8988T (cell line): ENCODE measurements at regions not wholly inside any gene's neighbourhood (a gene's known extent, or its start where the extent isn't known, plus 50 kb on each side); places are given as distances from the start of the nearest gene placed in this dataset.

Source experiments
- DNase-seq: peaks from one replicate; pipeline ENCODE4 v3.0.0; 2011

- DNase-seq = no peak
These were observed 51.3 kb downstream of the OR10H4 start for GRCh38 chr19:16000024-16000663.

DNA sequence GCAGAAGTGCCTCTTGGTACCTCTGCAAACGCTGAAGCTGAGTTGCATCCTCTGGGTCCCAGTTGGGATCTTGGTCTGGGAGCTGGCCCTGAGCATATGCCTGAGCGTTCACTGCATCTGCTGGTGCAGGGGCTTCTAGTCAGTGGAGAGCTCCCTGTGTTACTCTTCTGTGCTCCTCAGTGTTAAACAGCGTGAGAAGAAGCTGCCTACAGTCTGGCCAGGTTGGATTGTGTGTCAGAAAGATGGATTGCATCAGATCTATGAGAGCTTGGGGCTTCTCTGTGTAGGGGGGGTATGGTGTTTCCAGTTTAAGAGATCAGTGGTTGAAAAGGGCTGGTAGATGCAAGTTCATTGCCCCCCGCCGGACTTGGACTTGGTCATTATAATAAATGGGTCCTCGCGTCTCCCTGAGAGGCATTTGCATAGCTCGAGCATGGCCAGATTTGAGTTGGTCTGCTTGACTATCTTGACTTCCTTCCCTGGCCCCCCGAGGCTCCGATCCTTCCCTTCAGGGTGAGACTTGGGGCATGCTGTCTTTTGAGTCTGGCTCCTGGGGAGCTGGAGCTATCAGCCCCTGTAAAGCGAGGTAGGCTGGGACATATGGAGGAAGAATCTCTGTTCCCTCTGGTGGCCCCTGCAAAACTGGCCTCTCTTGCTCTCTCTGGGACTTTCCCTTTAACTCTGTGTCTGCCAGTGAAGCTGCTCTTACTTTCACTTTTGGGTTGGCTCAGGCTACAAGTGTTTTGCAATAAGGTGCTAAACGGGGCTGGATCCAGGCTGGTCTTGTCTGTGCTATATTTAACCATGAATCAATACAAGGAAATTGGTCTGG is 52.9 kb downstream of the OR10H4 start:
- no peak for DNase-seq

DNA sequence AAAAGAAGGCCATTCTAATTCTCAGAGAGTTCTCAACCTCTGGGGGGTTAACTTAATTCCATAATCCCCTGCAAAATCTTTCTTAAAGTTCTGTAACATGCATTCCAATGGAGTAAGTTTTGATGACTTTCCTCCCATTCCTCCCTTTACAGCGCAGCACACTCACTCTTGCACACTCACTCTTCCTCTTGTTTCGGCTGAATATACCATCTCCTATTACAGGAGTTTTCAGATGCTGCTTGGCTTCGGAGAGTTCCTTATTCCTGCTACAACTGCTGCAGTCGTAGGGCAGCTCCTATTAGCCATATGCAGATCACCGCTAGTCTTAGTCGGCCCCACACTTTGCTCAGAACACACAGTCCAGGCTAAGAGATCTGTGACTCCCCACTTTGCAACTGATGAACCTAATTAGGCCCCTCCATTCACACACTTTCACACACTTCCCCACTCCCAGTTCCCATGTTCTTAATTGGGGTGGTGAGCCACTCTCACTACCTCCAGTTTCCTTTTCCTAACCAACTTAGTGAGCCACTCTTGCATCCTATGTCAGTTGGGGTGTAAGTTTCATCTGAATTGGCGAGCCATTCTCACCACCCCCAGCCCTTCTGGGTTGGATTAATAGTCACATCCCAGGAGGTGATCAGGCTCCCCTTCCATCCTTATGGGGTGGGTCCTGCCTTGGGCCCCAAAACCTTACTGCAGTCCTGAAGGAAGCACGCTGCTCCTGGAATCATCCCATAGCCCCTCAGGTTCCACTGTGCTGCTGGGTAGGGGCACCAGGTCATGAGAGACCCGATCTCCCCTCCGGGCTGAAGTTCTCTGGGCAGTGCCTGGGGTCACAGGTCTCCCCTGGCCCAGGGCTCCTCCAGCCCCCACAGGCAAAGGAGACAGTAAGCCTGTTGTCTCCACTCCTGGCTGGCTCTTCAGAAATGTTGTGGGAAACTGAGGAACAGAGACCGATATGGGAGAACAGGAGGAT is 53.9 kb downstream of the OR10H4 start:
- no peak for DNase-seq

DNA sequence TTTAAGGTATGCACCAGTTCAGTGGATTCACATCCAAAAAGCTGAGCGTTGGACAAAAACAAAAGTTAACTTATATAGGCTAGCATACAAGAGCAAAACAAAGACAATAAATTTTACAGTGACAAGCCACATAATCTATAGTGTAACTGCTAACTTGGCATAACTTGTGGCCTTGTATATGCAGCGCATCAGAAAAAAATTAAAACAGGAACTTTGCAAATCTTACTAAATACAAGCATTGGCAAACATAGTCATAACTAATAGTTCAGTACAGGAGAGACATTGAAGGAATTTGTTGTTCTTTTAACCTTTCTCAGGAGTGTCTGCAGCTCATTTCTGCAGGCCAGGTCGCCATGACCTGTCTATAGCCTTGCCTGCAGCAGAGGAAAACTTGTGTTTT is 54.6 kb downstream of the OR10H4 start:
- no peak for DNase-seq

- no peak for DNase-seq
These were observed 57.1 kb downstream of the OR10H4 start for GRCh38 chr19:16005925-16006324.

DNA sequence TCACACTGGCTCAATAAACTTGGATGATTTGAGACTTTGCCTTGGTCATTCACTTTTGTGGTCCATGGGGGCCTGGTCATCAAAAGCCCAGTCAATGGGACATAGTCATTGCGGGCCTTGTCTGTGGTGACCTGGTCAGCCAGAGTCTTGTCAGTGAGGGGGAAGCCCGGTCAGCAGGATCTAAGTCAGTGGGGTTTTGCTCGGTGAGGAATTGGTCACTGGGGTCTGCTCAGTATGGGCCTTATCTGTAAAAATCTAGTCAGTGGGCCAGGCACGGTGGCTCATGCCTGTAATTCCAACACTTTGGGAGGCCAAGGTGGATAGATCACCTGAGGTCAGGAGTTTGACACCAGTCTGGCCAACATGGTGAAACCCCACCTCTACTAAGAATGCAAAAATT is 63.7 kb upstream of the TPM4 start:
- no peak for DNase-seq

DNA sequence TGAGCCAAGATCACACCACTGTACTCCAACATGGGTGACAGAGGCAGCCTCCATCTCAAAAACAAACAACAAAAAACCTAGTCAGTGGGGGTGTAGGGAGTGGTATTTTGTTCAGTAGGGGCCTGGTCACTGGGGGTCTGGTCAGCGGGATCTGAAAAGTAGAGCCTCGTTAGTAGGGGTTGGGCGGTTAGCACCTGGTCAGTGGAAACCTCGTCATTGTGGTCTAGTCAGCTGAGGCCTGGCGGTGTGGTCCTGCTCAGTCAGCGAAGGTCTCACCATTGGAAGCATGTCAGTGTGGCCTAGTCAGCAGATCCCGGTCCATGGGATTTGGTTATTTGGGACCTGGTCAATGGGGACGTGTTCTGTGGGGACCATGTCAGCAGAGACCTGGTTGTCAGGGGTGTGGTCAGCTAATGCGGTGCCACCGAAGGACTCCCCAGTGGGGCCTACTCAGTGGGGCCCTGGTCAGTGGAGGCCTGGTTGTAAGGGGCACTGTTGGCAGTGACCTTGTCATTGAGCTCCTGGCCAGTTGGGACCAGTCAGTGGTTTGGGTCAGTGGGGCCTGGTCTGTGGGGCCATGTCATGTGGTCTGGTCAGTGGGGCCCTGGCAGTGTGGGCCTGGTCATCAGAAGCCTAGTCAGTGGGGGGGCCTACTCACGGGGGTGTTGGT is 63.0 kb upstream of the TPM4 start:
- DNase-seq = no peak

DNA sequence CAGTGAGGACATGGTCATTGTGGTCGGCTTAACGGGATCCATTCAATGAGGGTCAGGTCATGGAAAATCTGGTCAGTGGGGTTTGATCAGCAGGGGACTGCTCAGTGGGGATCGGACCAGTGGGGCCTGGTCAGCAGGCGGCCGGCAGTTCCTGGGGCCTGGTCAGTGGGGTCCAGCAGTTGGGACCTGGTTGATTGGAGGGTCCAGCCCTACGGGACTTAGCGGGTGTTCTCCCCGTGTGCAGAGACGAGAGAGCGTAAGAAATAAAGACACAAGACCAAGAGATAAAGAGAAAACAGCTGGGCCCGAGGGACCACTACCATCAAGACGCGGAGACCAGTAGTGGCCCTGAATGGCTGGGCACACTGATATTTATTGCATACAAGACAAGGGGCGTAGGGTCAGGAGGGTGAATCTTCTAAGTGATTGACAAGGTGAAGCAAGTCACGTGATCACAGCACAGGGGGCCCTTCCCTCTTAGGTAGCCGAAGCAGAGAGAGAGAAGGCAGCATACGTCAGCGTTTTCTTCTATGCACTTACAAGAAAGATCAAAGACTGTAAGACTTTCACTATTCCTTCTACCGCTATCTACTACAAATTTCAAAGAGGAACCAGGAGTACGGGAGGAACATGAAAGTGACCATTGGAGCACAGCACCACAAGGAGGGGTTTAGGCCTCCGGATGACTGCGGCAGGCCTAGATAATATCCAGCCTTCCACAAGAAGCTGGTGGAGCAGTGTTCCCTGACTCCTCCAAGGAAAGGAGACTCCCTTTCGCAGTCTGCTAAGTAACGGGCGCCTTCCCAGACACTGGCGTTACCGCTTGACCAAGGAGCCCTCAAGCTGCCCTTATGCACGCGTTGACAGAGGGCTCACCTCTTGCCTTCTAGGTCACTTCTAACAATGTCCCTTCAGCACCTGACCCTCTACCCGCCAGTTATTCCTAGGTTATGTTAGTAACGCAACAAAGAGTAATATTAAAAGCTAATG is 62.1 kb upstream of the TPM4 start:
- no peak for DNase-seq

DNA sequence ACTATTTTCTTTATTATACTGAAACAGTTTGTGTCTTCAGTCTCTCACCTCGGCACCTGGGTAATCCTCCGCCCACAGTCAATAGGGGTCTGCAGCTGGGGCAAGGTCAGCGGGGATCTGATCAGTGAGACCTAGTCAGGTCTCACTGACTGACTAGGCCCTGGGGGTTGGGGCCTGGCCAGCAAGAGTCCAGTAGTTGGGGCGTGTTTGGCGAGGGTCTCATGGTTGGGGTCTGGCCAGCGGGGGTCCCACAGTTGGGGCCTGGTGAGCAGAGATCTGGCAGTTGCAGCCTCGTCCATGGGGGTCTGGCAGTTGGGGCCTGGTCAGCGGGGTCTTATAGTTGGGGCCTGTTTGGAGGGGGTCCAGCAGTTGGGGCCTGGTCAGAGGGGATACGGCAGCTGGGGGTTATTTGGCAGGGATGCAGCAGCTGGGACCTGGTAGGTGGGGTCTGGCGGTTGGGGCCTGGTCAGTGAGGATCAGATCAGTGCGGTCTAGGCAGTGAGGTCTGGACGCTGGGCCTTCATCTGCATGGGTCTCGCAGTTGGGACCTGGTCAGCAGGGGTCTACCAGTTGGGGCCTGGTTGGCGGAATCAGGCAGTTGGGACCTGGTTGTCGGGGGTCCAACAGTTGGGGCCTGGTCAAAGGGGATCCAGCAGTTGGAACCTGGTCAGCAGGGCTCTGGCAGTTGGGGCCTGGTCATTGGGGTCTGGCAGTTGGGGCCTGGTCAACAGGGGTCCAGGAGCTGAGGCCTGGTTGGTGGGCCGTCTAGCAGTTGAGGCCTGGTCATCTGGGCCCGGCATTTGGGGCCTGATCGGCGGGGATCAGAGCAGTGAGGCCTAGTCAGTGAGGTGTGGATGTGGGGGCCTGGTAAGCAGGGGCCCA is 61.1 kb upstream of the TPM4 start:
- no peak for DNase-seq

DNA sequence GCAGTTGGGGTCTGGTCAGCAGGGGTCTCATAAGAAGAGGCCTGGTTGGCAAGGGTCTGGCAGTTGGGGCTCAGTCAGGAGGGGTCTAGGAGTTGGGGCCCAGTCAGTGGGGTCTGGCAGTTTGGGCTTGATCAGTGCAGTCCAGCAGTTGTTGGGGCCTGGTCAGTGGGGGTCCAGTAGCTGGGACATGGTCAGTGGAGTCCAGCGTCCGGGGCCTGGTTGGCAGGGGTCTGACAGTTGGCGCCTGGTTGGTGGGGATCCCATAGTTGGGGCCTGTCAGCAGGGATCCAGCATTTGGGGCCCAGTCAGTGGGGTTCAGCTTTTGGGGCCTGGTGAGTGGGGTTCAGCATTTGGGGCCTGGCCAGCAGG is 60.5 kb upstream of the TPM4 start:
- no peak for DNase-seq

DNA sequence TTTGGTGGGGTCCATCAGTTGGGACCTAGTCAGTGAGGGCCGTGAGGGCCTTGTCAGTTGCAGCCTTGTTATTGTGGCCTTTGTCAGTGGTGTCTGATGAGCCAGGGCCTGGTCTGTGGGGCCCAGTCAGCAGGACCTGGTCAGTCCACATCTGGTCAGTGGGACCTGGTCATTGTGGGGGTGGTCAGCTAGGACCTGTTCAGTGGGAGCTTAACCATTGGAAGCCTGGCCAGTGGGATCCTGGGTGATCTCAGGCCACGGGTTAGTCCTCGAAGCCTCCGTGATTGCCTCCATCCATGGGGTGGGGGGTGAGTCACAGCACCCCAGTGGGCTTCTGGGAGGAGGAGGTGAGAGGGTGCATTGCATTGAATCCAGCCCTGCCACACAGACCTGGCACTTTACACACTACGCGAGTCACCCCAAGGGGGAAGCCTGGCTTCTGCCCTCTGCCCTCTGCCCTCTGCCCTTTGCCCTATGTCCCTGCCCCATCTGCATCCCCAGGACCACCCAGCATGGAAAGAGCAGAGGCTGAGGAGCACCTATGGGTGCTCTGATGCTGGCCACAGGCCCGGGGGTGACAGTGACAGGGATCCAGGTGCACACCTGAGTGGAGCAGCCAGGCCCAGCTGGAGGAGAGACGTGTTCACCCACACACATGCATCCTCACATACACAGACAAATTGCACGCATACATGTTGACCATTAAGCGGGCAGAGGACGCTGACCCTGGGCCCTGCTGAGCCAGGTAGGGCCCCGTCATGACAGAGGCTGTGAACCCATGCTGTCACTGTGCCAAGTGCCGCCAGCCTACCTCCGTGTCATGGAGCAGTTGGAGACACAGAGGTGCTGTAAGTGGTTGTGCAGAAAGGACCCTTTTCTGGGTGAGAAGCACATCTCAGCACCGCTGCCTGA is 59.8 kb upstream of the TPM4 start:
- no peak for DNase-seq

DNA sequence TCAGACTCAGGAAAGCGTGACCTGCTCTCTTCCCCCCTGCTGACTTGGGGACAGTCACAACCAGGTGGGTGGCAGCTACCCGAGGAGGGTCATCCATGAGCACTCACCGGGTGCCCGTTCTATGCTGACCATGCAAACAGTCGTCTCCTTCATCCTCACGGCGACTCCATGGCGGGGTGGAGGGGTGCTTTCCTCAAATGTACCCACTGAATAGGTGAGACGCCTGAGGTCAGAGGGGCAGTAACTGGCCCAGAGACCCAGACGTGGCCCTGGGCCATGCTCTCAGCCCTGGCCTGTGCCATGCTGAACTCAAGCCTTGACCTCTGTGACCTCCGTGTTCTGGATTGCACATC is 59.2 kb upstream of the TPM4 start:
- DNase-seq = no peak

GRCh38 chr19:16018106-16018755 is 58.1 kb upstream of the TPM4 start:
- DNase-seq = no peak

GRCh38 chr19:16018801-16019551 is 57.3 kb upstream of the TPM4 start:
- no peak for DNase-seq

- no peak for DNase-seq
These were observed 56.4 kb upstream of the TPM4 start for GRCh38 chr19:16019691-16020448.

DNA sequence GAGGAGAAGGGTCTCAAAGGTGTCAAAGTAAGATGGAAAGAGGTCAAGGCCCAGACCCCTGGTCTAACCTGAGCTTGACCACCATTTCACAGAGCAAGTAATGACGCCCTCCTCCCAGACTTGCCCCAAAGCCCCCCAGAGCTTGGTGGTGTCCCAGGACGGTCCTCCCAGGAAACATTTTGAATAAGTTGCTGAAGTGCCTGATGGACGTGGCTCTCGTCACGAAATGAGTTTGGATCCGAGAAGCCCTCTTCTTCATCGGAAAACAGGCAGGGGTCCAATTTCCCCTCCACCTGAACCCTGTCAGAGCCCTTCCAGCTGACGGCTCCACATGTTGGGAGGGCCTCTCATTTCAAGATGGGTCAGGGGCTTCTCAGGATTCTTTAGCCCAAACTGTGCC is 54.5 kb upstream of the TPM4 start:
- no peak for DNase-seq

DNA sequence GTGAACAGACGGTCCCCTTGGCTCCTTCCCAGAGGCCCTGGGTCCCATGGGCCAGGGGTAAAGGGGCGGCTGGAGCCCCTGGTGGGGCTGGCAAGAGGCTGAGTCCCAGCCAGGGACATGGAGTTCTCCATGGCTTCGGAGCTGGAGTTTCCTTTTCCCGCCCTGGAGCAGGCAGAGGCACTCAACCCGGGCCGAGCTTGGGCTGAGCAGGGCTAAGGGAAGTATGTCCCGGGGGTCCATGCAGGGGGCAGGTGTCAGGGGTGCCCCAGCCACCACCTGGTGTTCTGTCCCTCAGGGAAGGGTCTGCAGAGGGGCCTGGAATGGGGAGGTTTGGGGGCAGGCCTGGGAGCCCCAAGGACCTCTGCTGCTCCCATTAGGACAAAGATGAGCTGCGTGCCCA is 54.0 kb upstream of the TPM4 start:
- DNase-seq = no peak

DNA sequence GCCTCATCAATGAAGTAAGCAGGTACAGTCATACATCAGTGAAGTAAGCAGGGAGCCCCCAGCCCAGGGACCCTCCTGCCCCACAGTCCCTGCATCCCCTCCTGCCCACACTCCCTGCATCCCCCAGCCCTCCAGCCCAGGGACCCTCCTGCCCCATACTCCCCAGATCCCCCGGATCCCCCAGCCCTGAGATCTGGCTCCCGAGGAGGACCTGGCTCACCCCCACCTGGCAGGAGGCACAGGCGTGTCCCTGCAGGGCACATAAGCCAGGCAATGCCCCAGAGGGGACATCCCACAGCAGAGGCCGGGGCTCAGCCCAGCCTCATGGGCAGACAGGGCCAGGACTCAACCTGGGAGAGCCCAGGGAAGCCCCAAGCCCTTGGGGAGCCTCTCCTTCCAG is 53.6 kb upstream of the TPM4 start:
- DNase-seq = no peak
